ENCODE measurements at regions not wholly inside any gene's neighbourhood (a gene's known extent, or its start where the extent isn't known, plus 50 kb on each side); places are given as distances from the start of the nearest gene placed in this dataset.

- Histone ChIP-seq H3K4me3 (no peak overlapping the region), H3K9me3 (no peaks in the 10 kb centered on the region), H3K36me3 (ENCODE audit: insufficient read depth in 1 of 2, low read depth in 1 of 2) (no peaks in the 10 kb centered on the region), H3K4me1 (no peaks in the 10 kb centered on the region), H3K27me3 (ENCODE audit: insufficient read depth in 3 of 3, low read length in 2 of 3) (no peaks in the 10 kb centered on the region), H3K27ac (no peak overlapping the region)
- no peak for TF ChIP-seq CTCF (IDR thresholded peaks at IDR 0.05)
- DNase-seq: no peak
- 61 to 79% (median 76%) methylated on average over 2 of the region's 2 CpGs for WGBS, 3 donors
- ATAC-seq: no peak
- intact Hi-C loops (cut with DNase I): no loop called here
These were observed 292.8 kb upstream of the RAG2 start for GRCh38 chr11:36890841-36891240.

GRCh38 chr11:36890121-36890679 is 292.2 kb upstream of the RAG2 start:
- 64 to 78% (median 71%) methylated on average over 2 of the region's 2 CpGs for WGBS, 3 donors
- H3K9me3 ChIP-seq: no peaks in the 10 kb centered on the region
- intact Hi-C loops (cut with DNase I): no loop called here
- no peak overlapping the region for H3K4me3 ChIP-seq
- ATAC-seq (no peak), DNase-seq (no peak)
- no peaks in the 10 kb centered on the region for H3K4me1 ChIP-seq
- H3K27ac ChIP-seq: no peak overlapping the region
- no peaks in the 10 kb centered on the region for H3K36me3 ChIP-seq (ENCODE audit: insufficient read depth in 1 of 2, low read depth in 1 of 2)
- H3K27me3 ChIP-seq (ENCODE audit: insufficient read depth in 3 of 3, low read length in 2 of 3): no peaks in the 10 kb centered on the region
- TF ChIP-seq CTCF (IDR thresholded peaks at IDR 0.05): no peak

DNA sequence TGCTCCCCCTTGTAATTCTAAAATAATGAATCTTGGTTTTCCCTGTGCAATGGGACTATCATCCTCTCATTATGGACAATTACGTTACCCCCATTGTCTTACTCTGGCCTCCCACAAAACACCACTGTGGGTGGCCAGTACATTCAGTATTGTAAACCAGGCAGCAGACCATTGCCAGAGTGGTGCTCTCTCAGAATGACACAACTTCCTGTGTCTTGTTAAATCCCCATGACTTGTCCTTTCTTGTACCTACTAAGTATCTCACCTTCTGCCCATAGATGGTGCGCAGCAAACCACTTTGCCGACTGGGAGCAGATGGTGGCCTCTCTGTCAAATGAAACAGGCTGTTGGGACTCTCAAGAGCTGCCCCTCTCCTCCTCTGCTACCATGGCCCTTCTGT is 287.1 kb upstream of the RAG2 start:
- Histone ChIP-seq H3K36me3 (ENCODE audit: insufficient read depth in 1 of 2, low read depth in 1 of 2) (no peaks in the 10 kb centered on the region), H3K9me3 (no peaks in the 10 kb centered on the region), H3K4me3 (no peak overlapping the region), H3K4me1 (no peaks in the 10 kb centered on the region), H3K27me3 (ENCODE audit: insufficient read depth in 3 of 3, low read length in 2 of 3) (no peaks in the 10 kb centered on the region), H3K27ac (no peak overlapping the region)
- no peak for TF ChIP-seq CTCF (IDR thresholded peaks at IDR 0.05)
- intact Hi-C loops (cut with DNase I): no loop called here
- DNase-seq (no peak), ATAC-seq (no peak)
- 92 to 95% (median 94%) methylated on average over 3 of the region's 3 CpGs for WGBS, 3 donors

DNA sequence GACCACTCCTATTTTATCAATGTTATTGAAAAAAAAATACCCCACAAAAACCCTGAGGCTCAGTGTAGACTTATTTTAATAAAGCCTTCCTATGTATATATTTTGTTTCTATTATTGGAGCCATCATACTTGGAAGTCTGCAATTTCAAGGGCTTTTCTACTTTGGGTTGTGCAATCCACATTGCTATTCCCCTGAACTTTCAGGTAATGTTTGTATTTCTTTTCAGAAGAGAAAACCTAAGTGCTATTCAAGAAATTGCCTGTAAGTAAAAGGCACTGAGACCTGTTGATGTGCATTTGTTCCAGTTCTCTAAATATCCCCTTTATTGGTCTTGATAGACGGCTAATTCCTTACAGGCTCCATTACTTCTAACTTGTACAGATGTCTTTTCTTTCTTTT is 280.7 kb upstream of the RAG2 start:
- 56 to 70% (median 58%) methylated on average over 1 of the region's 1 CpG for WGBS, 3 donors
- Histone ChIP-seq H3K9me3 (no peaks in the 10 kb centered on the region), H3K27me3 (ENCODE audit: insufficient read depth in 3 of 3, low read length in 2 of 3) (no peaks in the 10 kb centered on the region), H3K36me3 (ENCODE audit: insufficient read depth in 1 of 2, low read depth in 1 of 2) (no peaks in the 10 kb centered on the region), H3K27ac (no peak overlapping the region), H3K4me3 (no peak overlapping the region), H3K4me1 (no peaks in the 10 kb centered on the region)
- intact Hi-C loops (cut with DNase I): no loop called here
- no peak for TF ChIP-seq CTCF (IDR thresholded peaks at IDR 0.05)
- ATAC-seq: no peak
- no peak for DNase-seq

GRCh38 chr11:36877149-36877548 is 279.1 kb upstream of the RAG2 start:
- no peak for TF ChIP-seq CTCF (IDR thresholded peaks at IDR 0.05)
- no peaks in the 10 kb centered on the region for H3K9me3 ChIP-seq
- no peak overlapping the region for H3K4me3 ChIP-seq
- H3K27ac ChIP-seq: no peak overlapping the region
- H3K27me3 ChIP-seq (ENCODE audit: insufficient read depth in 3 of 3, low read length in 2 of 3): no peaks in the 10 kb centered on the region
- intact Hi-C loops (cut with DNase I): no loop called here
- ATAC-seq: no peak
- DNase-seq: no peak
- H3K36me3 ChIP-seq (ENCODE audit: insufficient read depth in 1 of 2, low read depth in 1 of 2): no peaks in the 10 kb centered on the region
- no peaks in the 10 kb centered on the region for H3K4me1 ChIP-seq

All from psoas muscle (tissue), 7 donors.